HCT116 (cell line): ENCODE measurements at regions not wholly inside any gene's neighbourhood (a gene's known extent, or its start where the extent isn't known, plus 50 kb on each side); places are given as distances from the start of the nearest gene placed in this dataset.

Experiments used
- ATAC-seq: fragments of 200-7000 bp; cut with Tn5 transposase; 2 replicates; pipeline ENCODE4 v1.9.1; 2020; ENCODE audit warnings: mild to moderate bottlenecking, moderate library complexity
- BruUV-seq: library from RNA; stranded (reverse); fragments of 400-500 nt; replicated peaks from 2 replicates; lab custom pipeline; 2021; lab: Mats Ljungman, UMichigan
- CTCF ChIA-PET: fragments of 300-600 bp; sonication (Branson Sonifier 250); formaldehyde crosslinking; loops from one replicate; lab custom pipeline; 2021; ENCODE audit warnings: antibody characterized with exemption; lab: Charles Lee
- POLR2A ChIA-PET: fragments of 300-600, 350-600 bp; sonication (Branson Sonifier 250); formaldehyde crosslinking; loops from one replicate; lab custom pipeline; 2021; ENCODE audit warnings: antibody characterized with exemption; lab: Charles Lee
- RAD21 ChIA-PET, 2 experiments: fragments of 300-600 bp; sonication (Branson Sonifier 250); formaldehyde crosslinking; loops; one replicate each; lab custom pipeline; 2023; ENCODE audit warnings: low total read pairs in 2 of 2; ENCODE audit not compliant: uncharacterized antibody in 2 of 2, unreplicated experiment in 2 of 2, low non-redundant PET in 1 of 2; lab: Charles Lee
- DNase-seq: peaks from one replicate; pipeline ENCODE4 v3.0.0-alpha.2; 2010; ENCODE audit warnings: low read depth, low spot score
- H2AFZ ChIP-seq: fragments of 200-600 bp; shearing (Covaris generic), sonication (generic); 2 replicates; pipeline ENCODE4 v1.6.1; 2017; ENCODE audit warnings: low read depth, mixed run types, mixed read lengths, antibody characterized with exemption, low read length; ENCODE audit not compliant: poor library complexity, severe bottlenecking
- H3K27ac ChIP-seq: 2 replicates; pipeline ENCODE4 v1.5.1; 2012; ENCODE audit warnings: low read depth, low read length
- H3K27me3 ChIP-seq: fragments of 200-600 bp; sonication (generic); 2 replicates; pipeline ENCODE4 v1.6.1; 2016; ENCODE audit warnings: mixed run types, low read length, mixed read lengths; ENCODE audit not compliant: insufficient read depth
- H3K36me3 ChIP-seq, 2 experiments: fragments of 200-500 bp in 1 of 2; fragments of 200-600 bp in 1 of 2; sonication (Bioruptor generic) in 1 of 2; sonication (generic) in 1 of 2; 2 replicates each; pipeline versions ENCODE4 v1.5.1 to v1.6.1; 2014 to 2016; ENCODE audit warnings: low read length in 2 of 2, inconsistent platforms in 1 of 2, mixed read lengths in 1 of 2, mixed run types in 1 of 2; ENCODE audit not compliant: insufficient read depth in 2 of 2, control insufficient read depth in 1 of 2
- H3K4me1 ChIP-seq, 2 experiments: fragments of 200-600 bp in 1 of 2; sonication (generic) in 1 of 2; 2 replicates each; pipeline versions ENCODE4 v1.5.1 to v1.6.1; 2012 to 2017; ENCODE audit warnings: low read length in 2 of 2, inconsistent platforms in 1 of 2, mild to moderate bottlenecking in 1 of 2, mixed read lengths in 1 of 2, mixed run types in 1 of 2, moderate library complexity in 1 of 2; ENCODE audit not compliant: insufficient read depth in 2 of 2, control insufficient read depth in 1 of 2
- H3K4me2 ChIP-seq: fragments of 200-600 bp; sonication (generic); 2 replicates; pipeline ENCODE4 v1.6.1; 2017; ENCODE audit warnings: mixed run types, low read length, mixed read lengths
- H3K4me3 ChIP-seq, 2 experiments: fragments of 200-600 bp in 1 of 2; sonication (generic) in 1 of 2; replicated peaks in 1 of 2; 2 replicates each; pipeline ENCODE4 v1.5.1; 2011 to 2016; ENCODE audit warnings: low read length in 2 of 2, control low read depth in 1 of 2, low read depth in 1 of 2, mild to moderate bottlenecking in 1 of 2, mixed read lengths in 1 of 2, mixed run types in 1 of 2
- H3K79me2 ChIP-seq: fragments of 200-600 bp; sonication (generic); 2 replicates; pipeline ENCODE4 v1.6.1; 2017; ENCODE audit warnings: mild to moderate bottlenecking, mixed run types, low read length, moderate library complexity, mixed read lengths; ENCODE audit not compliant: insufficient read depth
- H3K9ac ChIP-seq: fragments of 200-600 bp; sonication (generic); 2 replicates; pipeline ENCODE4 v1.6.1; 2016; ENCODE audit warnings: low read length, mixed read lengths
- H3K9me2 ChIP-seq: fragments of 200-600 bp; sonication (generic), shearing (Covaris generic); 2 replicates; pipeline ENCODE4 v1.6.1; 2017; ENCODE audit warnings: mixed run types, mild to moderate bottlenecking, moderate library complexity; ENCODE audit not compliant: insufficient read depth
- H3K9me3 ChIP-seq, 2 experiments: fragments of 200-500 bp in 1 of 2; fragments of 200-600 bp in 1 of 2; sonication (Bioruptor generic) in 1 of 2; sonication (generic) in 1 of 2; 2 replicates each; pipeline ENCODE4 v1.6.1; 2014 to 2017; ENCODE audit warnings: low read length in 2 of 2, mixed read lengths in 2 of 2, inconsistent platforms in 1 of 2, low read depth in 1 of 2, mild to moderate bottlenecking in 1 of 2, mixed run types in 1 of 2, moderate library complexity in 1 of 2; ENCODE audit not compliant: control insufficient read depth in 1 of 2, insufficient read depth in 1 of 2
- H4K20me1 ChIP-seq: fragments of 200-600 bp; sonication (generic), shearing (Covaris generic); 2 replicates; pipeline ENCODE4 v1.6.1; 2017; ENCODE audit warnings: mixed run types, mild to moderate bottlenecking, moderate library complexity; ENCODE audit not compliant: insufficient read depth
- EZH2phosphoT487 ChIP-seq: fragments of 200-600 bp; IDR thresholded peaks from 2 replicates; pipeline ENCODE4 v1.6.1; 2018; ENCODE audit warnings: antibody characterized with exemption, borderline replicate concordance
- POLR2A ChIP-seq: IDR thresholded peaks from 2 replicates; pipeline ENCODE4 v1.7.0; 2011; ENCODE audit warnings: borderline replicate concordance; ENCODE audit not compliant: insufficient read depth, insufficient read length; ENCODE audit errors: extremely low read depth
- YY1 ChIP-seq: IDR thresholded peaks from 2 replicates; pipeline ENCODE4 v1.6.1; 2011; ENCODE audit warnings: low read length, low read depth, moderate library complexity, mild to moderate bottlenecking; ENCODE audit not compliant: insufficient replicate concordance; ENCODE audit errors: extremely low read depth
- ZFX ChIP-seq: fragments of 450-650 bp; IDR thresholded peaks from 2 replicates; pipeline ENCODE4 v1.6.1; 2017
- ZNF274 ChIP-seq: fragments of 200-500 bp; sonication (Bioruptor generic); IDR thresholded peaks from 2 replicates; pipeline ENCODE4 v1.6.1; 2014; ENCODE audit warnings: mild to moderate bottlenecking, low read depth, low read length, inconsistent platforms
- intact Hi-C: fragments of 100-400 bp; cut with micrococcal nuclease; formaldehyde crosslinking; loops from 2 replicates; pipeline ENCODE4 v1.10.0; 2022
- TF ChIP-seq, protein P1 (sequence below): IDR thresholded peaks from 2 replicates; pipeline ENCODE4 v1.6.1; 2012; ENCODE audit warnings: low read depth
- TF ChIP-seq, protein P2 (sequence below), 3 experiments: fragments of 200-600 bp in 1 of 3; sonication (generic) in 1 of 3; IDR thresholded peaks in 2 of 3; conservative IDR thresholded peaks in 1 of 3; 2 replicates each; pipeline ENCODE4 v1.5.1; 2012 to 2017; ENCODE audit warnings: low read depth in 2 of 3, low read length in 2 of 3, antibody characterized with exemption in 1 of 3, borderline replicate concordance in 1 of 3, control low read depth in 1 of 3, mild to moderate bottlenecking in 1 of 3, mixed read lengths in 1 of 3, mixed run types in 1 of 3, moderate library complexity in 1 of 3; ENCODE audit not compliant: insufficient read depth in 1 of 3
- TF ChIP-seq, protein P3 (sequence below): IDR thresholded peaks from 2 replicates; pipeline ENCODE4 v1.6.1; 2012

DNA sequence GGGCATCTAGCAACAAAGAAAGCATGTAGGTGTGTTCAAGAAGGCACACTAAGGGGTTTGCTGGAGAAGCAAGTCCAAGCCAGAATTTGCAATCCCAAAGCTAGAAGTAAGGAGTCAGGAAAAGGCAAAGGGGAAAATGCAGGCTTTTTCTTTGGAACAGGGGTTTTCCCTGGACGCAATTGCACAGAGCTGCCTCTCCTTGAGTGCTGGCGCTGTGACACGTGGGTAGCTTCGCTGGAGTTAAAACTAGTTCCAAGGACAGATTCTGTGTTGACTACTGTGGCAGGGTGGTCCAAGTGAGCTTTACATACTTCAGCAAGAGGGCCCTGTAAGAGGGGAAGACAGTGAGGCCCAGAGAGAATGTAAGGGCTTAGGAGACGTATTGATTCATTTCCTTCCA, 277.1 kb downstream of the ADGRA3 start:
- no peaks in the 10 kb centered on the region for H3K9me2 ChIP-seq
- H3K4me2 ChIP-seq: no peak overlapping the region
- H3K27me3 ChIP-seq: no peaks in the 10 kb centered on the region
- ATAC-seq: peak; percentile 53; the same call in 1 of the 2 replicates
- no peak overlapping the region for H3K9ac ChIP-seq
- no peaks in the 10 kb centered on the region for H3K79me2 ChIP-seq
- ChIA-PET POLR2A (no interaction called here), CTCF (interaction anchor here (1.0 kb wide), 1 partner anchor 151 kb away, joined by 3 read pairs; no protein-coding TSS in a partner anchor), RAD21 (no interaction called here)
- no peak overlapping the region for H3K4me3 ChIP-seq
- no peaks in the 10 kb centered on the region for H3K9me3 ChIP-seq
- no peaks in the 10 kb centered on the region for H3K36me3 ChIP-seq
- H4K20me1 ChIP-seq: no peaks in the 10 kb centered on the region
- DNase-seq: no peak
- H2AFZ ChIP-seq: no peak overlapping the region
- no peaks in the 10 kb centered on the region for H3K4me1 ChIP-seq
- TF ChIP-seq YY1 (no peak), POLR2A (no peak), ZFX (no peak), ZNF274 (no peak), EZH2phosphoT487 (no peak)
- TF ChIP-seq, protein P1, sequence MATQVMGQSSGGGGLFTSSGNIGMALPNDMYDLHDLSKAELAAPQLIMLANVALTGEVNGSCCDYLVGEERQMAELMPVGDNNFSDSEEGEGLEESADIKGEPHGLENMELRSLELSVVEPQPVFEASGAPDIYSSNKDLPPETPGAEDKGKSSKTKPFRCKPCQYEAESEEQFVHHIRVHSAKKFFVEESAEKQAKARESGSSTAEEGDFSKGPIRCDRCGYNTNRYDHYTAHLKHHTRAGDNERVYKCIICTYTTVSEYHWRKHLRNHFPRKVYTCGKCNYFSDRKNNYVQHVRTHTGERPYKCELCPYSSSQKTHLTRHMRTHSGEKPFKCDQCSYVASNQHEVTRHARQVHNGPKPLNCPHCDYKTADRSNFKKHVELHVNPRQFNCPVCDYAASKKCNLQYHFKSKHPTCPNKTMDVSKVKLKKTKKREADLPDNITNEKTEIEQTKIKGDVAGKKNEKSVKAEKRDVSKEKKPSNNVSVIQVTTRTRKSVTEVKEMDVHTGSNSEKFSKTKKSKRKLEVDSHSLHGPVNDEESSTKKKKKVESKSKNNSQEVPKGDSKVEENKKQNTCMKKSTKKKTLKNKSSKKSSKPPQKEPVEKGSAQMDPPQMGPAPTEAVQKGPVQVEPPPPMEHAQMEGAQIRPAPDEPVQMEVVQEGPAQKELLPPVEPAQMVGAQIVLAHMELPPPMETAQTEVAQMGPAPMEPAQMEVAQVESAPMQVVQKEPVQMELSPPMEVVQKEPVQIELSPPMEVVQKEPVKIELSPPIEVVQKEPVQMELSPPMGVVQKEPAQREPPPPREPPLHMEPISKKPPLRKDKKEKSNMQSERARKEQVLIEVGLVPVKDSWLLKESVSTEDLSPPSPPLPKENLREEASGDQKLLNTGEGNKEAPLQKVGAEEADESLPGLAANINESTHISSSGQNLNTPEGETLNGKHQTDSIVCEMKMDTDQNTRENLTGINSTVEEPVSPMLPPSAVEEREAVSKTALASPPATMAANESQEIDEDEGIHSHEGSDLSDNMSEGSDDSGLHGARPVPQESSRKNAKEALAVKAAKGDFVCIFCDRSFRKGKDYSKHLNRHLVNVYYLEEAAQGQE: no peak
- TF ChIP-seq, protein P2, sequence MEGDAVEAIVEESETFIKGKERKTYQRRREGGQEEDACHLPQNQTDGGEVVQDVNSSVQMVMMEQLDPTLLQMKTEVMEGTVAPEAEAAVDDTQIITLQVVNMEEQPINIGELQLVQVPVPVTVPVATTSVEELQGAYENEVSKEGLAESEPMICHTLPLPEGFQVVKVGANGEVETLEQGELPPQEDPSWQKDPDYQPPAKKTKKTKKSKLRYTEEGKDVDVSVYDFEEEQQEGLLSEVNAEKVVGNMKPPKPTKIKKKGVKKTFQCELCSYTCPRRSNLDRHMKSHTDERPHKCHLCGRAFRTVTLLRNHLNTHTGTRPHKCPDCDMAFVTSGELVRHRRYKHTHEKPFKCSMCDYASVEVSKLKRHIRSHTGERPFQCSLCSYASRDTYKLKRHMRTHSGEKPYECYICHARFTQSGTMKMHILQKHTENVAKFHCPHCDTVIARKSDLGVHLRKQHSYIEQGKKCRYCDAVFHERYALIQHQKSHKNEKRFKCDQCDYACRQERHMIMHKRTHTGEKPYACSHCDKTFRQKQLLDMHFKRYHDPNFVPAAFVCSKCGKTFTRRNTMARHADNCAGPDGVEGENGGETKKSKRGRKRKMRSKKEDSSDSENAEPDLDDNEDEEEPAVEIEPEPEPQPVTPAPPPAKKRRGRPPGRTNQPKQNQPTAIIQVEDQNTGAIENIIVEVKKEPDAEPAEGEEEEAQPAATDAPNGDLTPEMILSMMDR (IDR thresholded peaks at IDR 0.05 in 2 of 3, conservative IDR thresholded peaks at IDR 0.05 in 1 of 3; ENCODE audit: borderline replicate concordance in 1 of 3, insufficient read depth in 1 of 3, low read depth in 2 of 3, low read length in 2 of 3): peak in 2 of 3 experiments; percentile 22 to 43; a peak in 3 of 6 replicates
- TF ChIP-seq, protein P3, sequence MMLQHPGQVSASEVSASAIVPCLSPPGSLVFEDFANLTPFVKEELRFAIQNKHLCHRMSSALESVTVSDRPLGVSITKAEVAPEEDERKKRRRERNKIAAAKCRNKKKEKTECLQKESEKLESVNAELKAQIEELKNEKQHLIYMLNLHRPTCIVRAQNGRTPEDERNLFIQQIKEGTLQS: no peak
- H3K27ac ChIP-seq: no peak overlapping the region
- intact Hi-C loops: no loop called here
- no TSS peak for BruUV-seq
